Esophagus squamous epithelium (tissue), 5 donors: ENCODE measurements at regions not wholly inside any gene's neighbourhood (a gene's known extent, or its start where the extent isn't known, plus 50 kb on each side); places are given as distances from the start of the nearest gene placed in this dataset.

Experiments
- DNase-seq: peaks from one replicate; lab custom pipeline; 2025; lab: John Stamatoyannopoulos, UW
- H3K27ac ChIP-seq, 4 donors: fragments of 200-600 bp; sonication (generic); one replicate each; pipeline ENCODE4 v1.5.1; 2016 to 2019; ENCODE audit warnings: mild to moderate bottlenecking in 1 of 4
- H3K27me3 ChIP-seq, 4 donors: fragments of 200-600 bp; sonication (generic); 1 replicate in 3 of 4; 2 replicates in 1 of 4; pipeline versions ENCODE4 v1.5.1 to v1.6.0; 2017 to 2021; ENCODE audit warnings: antibody characterized with exemption in 1 of 4
- H3K36me3 ChIP-seq, 3 donors: fragments of 200-600 bp; sonication (generic); one replicate each; pipeline ENCODE4 v1.5.1; 2016 to 2019
- H3K4me1 ChIP-seq, 3 donors: fragments of 200-600 bp; sonication (generic); one replicate each; pipeline ENCODE4 v1.5.1; 2017 to 2019
- H3K4me3 ChIP-seq, 4 donors: fragments of 200-600 bp; sonication (generic); 1 replicate in 3 of 4; 2 replicates in 1 of 4; pipeline ENCODE4 v1.5.1; 2016 to 2019; ENCODE audit warnings: mild to moderate bottlenecking in 2 of 4, moderate library complexity in 1 of 4
- H3K9me3 ChIP-seq, 3 donors: fragments of 200-600 bp; sonication (generic); one replicate each; pipeline ENCODE4 v1.5.1; 2016 to 2019
- CTCF ChIP-seq, 6 experiments: fragments of 450-650 bp in 4 of 6; fragments of 200-600 bp in 2 of 6; sonication (generic) in 2 of 6; IDR thresholded peaks; one replicate each; pipeline ENCODE4 v1.5.1; 2016 to 2019; ENCODE audit warnings: antibody characterized with exemption in 6 of 6, mild to moderate bottlenecking in 4 of 6, moderate library complexity in 4 of 6
- POLR2A ChIP-seq, 4 donors: fragments of 450-650 bp; IDR thresholded peaks; one replicate each; pipeline ENCODE4 v1.6.1; 2017; ENCODE audit warnings: antibody characterized with exemption in 4 of 4, mild to moderate bottlenecking in 4 of 4, moderate library complexity in 3 of 4
- WGBS, 2 donors: methylation state at CpG; one replicate each; pipeline ENCODE4 v1.1.5; 2018; 5-methylcytosine and 5-hydroxymethylcytosine counted together
- intact Hi-C: fragments of 100-400 bp; cut with DNase I; formaldehyde crosslinking; loops from one replicate; pipeline ENCODE4 v1.15.0; 2022
- donor health status: DM: yes; HTN: yes; CAD: no.

- intact Hi-C loops, result no loop called here
- no peak for DNase-seq
These were observed 332.0 kb downstream of the TMEM161B start for GRCh38 chr5:87936667-87937066.

GRCh38 chr5:87924436-87924835 is 344.2 kb downstream of the TMEM161B start:
- no peaks in the 10 kb centered on the region for H3K36me3 ChIP-seq
- no peaks in the 10 kb centered on the region for H3K27me3 ChIP-seq
- no peak overlapping the region for H3K27ac ChIP-seq
- intact Hi-C loops, result no loop called here
- H3K4me3 ChIP-seq, result no peak overlapping the region
- no peak for DNase-seq
- peaks cover 0 to 8% (median 0%) of the 10 kb centered on the region in 3 donors for H3K9me3 ChIP-seq
- TF ChIP-seq POLR2A (IDR thresholded peaks at IDR 0.05), result no peak
- TF ChIP-seq CTCF (IDR thresholded peaks at IDR 0.05), result no peak
- H3K4me1 ChIP-seq, result no peaks in the 10 kb centered on the region
- WGBS, 2 donors, result 50% methylated on average over 2 of the region's 7 CpGs; no CpG with 5 or more reads in 1 of the 2 donors

More at GRCh38 chr5:87936667-87937066, 332.0 kb downstream of the TMEM161B start:
- no peak overlapping the region for H3K4me3 ChIP-seq
- no peaks in the 10 kb centered on the region for H3K9me3 ChIP-seq
- H3K36me3 ChIP-seq, result no peaks in the 10 kb centered on the region
- H3K27ac ChIP-seq, result no peak overlapping the region
- TF ChIP-seq CTCF (IDR thresholded peaks at IDR 0.05) (no peak), POLR2A (IDR thresholded peaks at IDR 0.05) (no peak)
- no peaks in the 10 kb centered on the region for H3K27me3 ChIP-seq
- no peaks in the 10 kb centered on the region for H3K4me1 ChIP-seq

- H3K4me1 ChIP-seq, result no peaks in the 10 kb centered on the region
- H3K27ac ChIP-seq, result no peak overlapping the region
- no peak for DNase-seq
- no peak for TF ChIP-seq CTCF (IDR thresholded peaks at IDR 0.05)
- TF ChIP-seq POLR2A (IDR thresholded peaks at IDR 0.05), result no peak
- H3K36me3 ChIP-seq, result no peaks in the 10 kb centered on the region
- H3K27me3 ChIP-seq, result no peaks in the 10 kb centered on the region
- intact Hi-C loops, result no loop called here
- H3K4me3 ChIP-seq, result no peak overlapping the region
- WGBS, 2 donors, result 68 to 74% methylated on average over 3 to 4 of the region's 4 CpGs
- no peaks in the 10 kb centered on the region for H3K9me3 ChIP-seq
These were observed 352.3 kb downstream of the TMEM161B start for GRCh38 chr5:87916320-87916719.

- Histone ChIP-seq H3K27ac (no peak overlapping the region), H3K9me3 (no peaks in the 10 kb centered on the region), H3K4me3 (no peak overlapping the region), H3K4me1 (no peaks in the 10 kb centered on the region), H3K27me3 (no peaks in the 10 kb centered on the region), H3K36me3 (no peaks in the 10 kb centered on the region)
- DNase-seq, result no peak
- no peak for TF ChIP-seq POLR2A (IDR thresholded peaks at IDR 0.05)
- no peak for TF ChIP-seq CTCF (IDR thresholded peaks at IDR 0.05)
- intact Hi-C loops, result no loop called here
- 70 to 80% methylated on average over 1 of the region's 1 CpG for WGBS, 2 donors
These were observed 356.2 kb downstream of the TMEM161B start for GRCh38 chr5:87912419-87912818.

DNA sequence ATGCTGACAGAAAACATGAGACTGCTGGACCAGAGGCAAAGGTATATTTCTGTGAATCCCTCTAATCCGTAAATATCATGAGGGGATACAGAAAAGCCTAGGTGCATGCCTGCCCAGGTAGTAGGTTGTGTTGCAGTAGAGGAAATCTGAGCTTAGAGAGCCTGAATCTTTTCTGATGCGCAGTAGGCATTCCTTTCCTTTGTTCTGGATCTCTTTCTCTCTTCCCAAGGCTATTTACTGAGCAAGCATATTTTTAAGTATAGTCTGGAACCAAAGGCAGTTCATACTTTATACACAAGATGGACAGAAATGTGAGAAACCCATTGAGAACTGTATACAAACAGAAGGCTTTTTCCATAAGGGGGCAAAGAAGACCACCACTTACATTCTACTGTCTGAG is 359.3 kb downstream of the TMEM161B start:
- H3K4me1 ChIP-seq, result no peaks in the 10 kb centered on the region
- no peaks in the 10 kb centered on the region for H3K36me3 ChIP-seq
- TF ChIP-seq CTCF (IDR thresholded peaks at IDR 0.05) (no peak), POLR2A (IDR thresholded peaks at IDR 0.05) (no peak)
- no peaks in the 10 kb centered on the region for H3K9me3 ChIP-seq
- no peak overlapping the region for H3K27ac ChIP-seq
- H3K4me3 ChIP-seq, result no peak overlapping the region
- WGBS, 2 donors, result 66 to 67% methylated on average over 2 of the region's 2 CpGs
- no peaks in the 10 kb centered on the region for H3K27me3 ChIP-seq
- intact Hi-C loops, result no loop called here
- no peak for DNase-seq
